GM23338 (cell line): ENCODE measurements at regions not wholly inside any gene's neighbourhood (a gene's known extent, or its start where the extent isn't known, plus 50 kb on each side); places are given as distances from the start of the nearest gene placed in this dataset.

ENCODE experiments used
- ATAC-seq: fragments of 200-7000 bp; cut with Tn5 transposase; 3 replicates; pipeline ENCODE4 v1.9.1; 2020
- DNase-seq: peaks from one replicate; pipeline ENCODE4 v3.0.0-alpha.2; 2015; ENCODE audit warnings: low spot score
- H2AFZ ChIP-seq: fragments of 200-600 bp; sonication (generic); 2 replicates; pipeline ENCODE4 v1.8.0; 2016; ENCODE audit warnings: antibody characterized with exemption, mild to moderate bottlenecking, moderate library complexity
- H3F3A ChIP-seq: fragments of 200-600 bp; sonication (generic); replicated peaks from 2 replicates; pipeline ENCODE4 v1.8.0; 2017; ENCODE audit warnings: antibody characterized with exemption, mixed run types, low read depth
- H3K27ac ChIP-seq: fragments of 200-600 bp; sonication (generic); 2 replicates; pipeline ENCODE4 v1.6.1; 2016; ENCODE audit warnings: low read depth
- H3K27me3 ChIP-seq: fragments of 200-600 bp; sonication (generic); 2 replicates; pipeline ENCODE4 v1.8.0; 2016; ENCODE audit warnings: mild to moderate bottlenecking, mixed run types, moderate library complexity; ENCODE audit not compliant: insufficient read depth
- H3K36me3 ChIP-seq: fragments of 200-600 bp; sonication (generic); 2 replicates; pipeline ENCODE4 v1.8.0; 2016; ENCODE audit warnings: mild to moderate bottlenecking; ENCODE audit not compliant: insufficient read depth
- H3K4me1 ChIP-seq: fragments of 200-600 bp; sonication (generic); 2 replicates; pipeline ENCODE4 v1.8.0; 2016; ENCODE audit warnings: mild to moderate bottlenecking, moderate library complexity; ENCODE audit not compliant: insufficient read depth
- H3K4me2 ChIP-seq: fragments of 200-600 bp; sonication (generic); 2 replicates; pipeline ENCODE4 v1.7.1; 2017; ENCODE audit warnings: mixed run types
- H3K4me3 ChIP-seq: fragments of 200-600 bp; sonication (generic); 2 replicates; pipeline ENCODE4 v1.6.1; 2016; ENCODE audit warnings: mixed run types
- H3K79me2 ChIP-seq: fragments of 200-600 bp; sonication (generic); replicated peaks from 2 replicates; pipeline ENCODE4 v1.8.0; 2017; ENCODE audit warnings: mild to moderate bottlenecking; ENCODE audit not compliant: insufficient read depth
- H3K9me2 ChIP-seq: fragments of 200-600 bp; sonication (generic); 2 replicates; pipeline ENCODE4 v1.8.0; 2017; ENCODE audit not compliant: insufficient read depth
- H4K20me1 ChIP-seq: fragments of 200-600 bp; sonication (generic); replicated peaks from 2 replicates; pipeline ENCODE4 v1.8.0; 2017; ENCODE audit warnings: mild to moderate bottlenecking; ENCODE audit not compliant: insufficient read depth
- H3K27ac Mint-ChIP-seq: 2 replicates; pipeline ENCODE4 v1.8.0; 2020; ENCODE audit warnings: inconsistent platforms, mild to moderate bottlenecking, moderate library complexity, mixed read lengths
- H3K27me3 Mint-ChIP-seq: 3 replicates; pipeline ENCODE4 v1.8.0; 2022; ENCODE audit warnings: low read depth, mild to moderate bottlenecking, moderate library complexity, mixed read lengths, inconsistent platforms; ENCODE audit not compliant: insufficient read depth, poor library complexity
- H3K36me3 Mint-ChIP-seq: 3 replicates; pipeline ENCODE4 v1.8.0; 2021; ENCODE audit warnings: low read depth, mild to moderate bottlenecking, inconsistent platforms, moderate library complexity, mixed read lengths
- H3K4me1 Mint-ChIP-seq: 3 replicates; pipeline ENCODE4 v1.8.0; 2020; ENCODE audit warnings: mild to moderate bottlenecking, inconsistent platforms, mixed read lengths
- H3K4me3 Mint-ChIP-seq: 3 replicates; pipeline ENCODE4 v1.8.0; 2021; ENCODE audit warnings: moderate library complexity, mild to moderate bottlenecking, inconsistent platforms, mixed read lengths
- H3K9me3 Mint-ChIP-seq: 3 replicates; pipeline ENCODE4 v1.8.0; 2020; ENCODE audit warnings: moderate library complexity, mild to moderate bottlenecking, inconsistent platforms, mixed read lengths
- CREB1 ChIP-seq: fragments of 250-450 bp; sonication (Bioruptor Pico); IDR thresholded peaks from 2 replicates; pipeline ENCODE4 v1.5.0; 2020; ENCODE audit warnings: low read depth, mild to moderate bottlenecking, moderate library complexity
- EZH2 ChIP-seq: fragments of 200-600 bp; sonication (generic); IDR thresholded peaks from one replicate; pipeline ENCODE4 v1.8.0; 2017; ENCODE audit warnings: antibody characterized with exemption, mild to moderate bottlenecking, low read depth; ENCODE audit not compliant: unreplicated experiment
- EZH2phosphoT487 ChIP-seq: fragments of 200-600 bp; sonication (generic); IDR thresholded peaks from one replicate; pipeline ENCODE4 v1.8.1; 2018; ENCODE audit warnings: antibody characterized with exemption; ENCODE audit not compliant: unreplicated experiment
- JUNB ChIP-seq: IDR thresholded peaks from one replicate; pipeline ENCODE4 v1.6.1; 2016; ENCODE audit warnings: antibody characterized with exemption; ENCODE audit not compliant: unreplicated experiment
- NANOG ChIP-seq: IDR thresholded peaks from 2 replicates; pipeline ENCODE4 v1.6.1; 2016; ENCODE audit warnings: antibody characterized with exemption, borderline replicate concordance
- POLR2AphosphoS5 ChIP-seq: IDR thresholded peaks from 2 replicates; pipeline ENCODE4 v1.6.1; 2016; ENCODE audit warnings: antibody characterized with exemption, low read depth
- STAT1 ChIP-seq: IDR thresholded peaks from one replicate; pipeline ENCODE4 v1.6.1; 2016; ENCODE audit warnings: antibody characterized with exemption; ENCODE audit not compliant: unreplicated experiment
- ZNF114 ChIP-seq: fragments of 250-450 bp; sonication (Bioruptor Pico); IDR thresholded peaks from 2 replicates; pipeline ENCODE4 v1.5.0; 2020; ENCODE audit warnings: mild to moderate bottlenecking, moderate library complexity
- ZNF331 ChIP-seq: fragments of 250-450 bp; sonication (Bioruptor Pico); IDR thresholded peaks from 2 replicates; pipeline ENCODE4 v1.5.0; 2020; ENCODE audit warnings: low read depth, mild to moderate bottlenecking, moderate library complexity
- TF ChIP-seq, protein P1 (sequence below): IDR thresholded peaks from 2 replicates; pipeline ENCODE4 v1.6.1; 2016; ENCODE audit warnings: antibody characterized with exemption
- TF ChIP-seq, protein P2 (sequence below), 2 experiments: fragments of 200-600 bp in 1 of 2; sonication (generic) in 1 of 2; conservative IDR thresholded peaks; 2 replicates each; pipeline versions ENCODE4 v1.5.1 to v1.6.1; 2016 to 2017; ENCODE audit warnings: antibody characterized with exemption in 2 of 2, low read depth in 2 of 2, mild to moderate bottlenecking in 2 of 2, moderate library complexity in 1 of 2

DNA sequence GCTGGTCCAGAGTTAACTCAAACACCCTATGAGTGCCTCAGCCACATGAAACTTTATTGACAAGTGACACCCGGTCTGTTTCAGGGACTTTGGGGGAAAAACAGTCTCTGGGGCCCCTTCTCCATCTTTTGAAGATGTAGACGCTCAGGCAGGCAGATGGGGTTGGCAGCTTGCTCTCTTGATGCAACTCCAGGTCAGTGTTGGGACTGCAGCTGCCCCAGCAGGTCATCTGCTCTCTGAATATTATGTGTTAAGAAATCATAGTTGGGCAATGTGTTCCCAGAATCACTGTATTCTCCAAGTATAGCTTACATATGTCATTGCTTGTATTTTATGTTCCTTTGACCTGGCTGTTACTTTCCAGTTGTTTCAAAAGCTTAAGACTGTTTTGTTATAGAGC, 544.9 kb upstream of the MGMT start (continued):
- TF ChIP-seq, protein P1, sequence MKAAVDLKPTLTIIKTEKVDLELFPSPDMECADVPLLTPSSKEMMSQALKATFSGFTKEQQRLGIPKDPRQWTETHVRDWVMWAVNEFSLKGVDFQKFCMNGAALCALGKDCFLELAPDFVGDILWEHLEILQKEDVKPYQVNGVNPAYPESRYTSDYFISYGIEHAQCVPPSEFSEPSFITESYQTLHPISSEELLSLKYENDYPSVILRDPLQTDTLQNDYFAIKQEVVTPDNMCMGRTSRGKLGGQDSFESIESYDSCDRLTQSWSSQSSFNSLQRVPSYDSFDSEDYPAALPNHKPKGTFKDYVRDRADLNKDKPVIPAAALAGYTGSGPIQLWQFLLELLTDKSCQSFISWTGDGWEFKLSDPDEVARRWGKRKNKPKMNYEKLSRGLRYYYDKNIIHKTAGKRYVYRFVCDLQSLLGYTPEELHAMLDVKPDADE, result no peak

DNA sequence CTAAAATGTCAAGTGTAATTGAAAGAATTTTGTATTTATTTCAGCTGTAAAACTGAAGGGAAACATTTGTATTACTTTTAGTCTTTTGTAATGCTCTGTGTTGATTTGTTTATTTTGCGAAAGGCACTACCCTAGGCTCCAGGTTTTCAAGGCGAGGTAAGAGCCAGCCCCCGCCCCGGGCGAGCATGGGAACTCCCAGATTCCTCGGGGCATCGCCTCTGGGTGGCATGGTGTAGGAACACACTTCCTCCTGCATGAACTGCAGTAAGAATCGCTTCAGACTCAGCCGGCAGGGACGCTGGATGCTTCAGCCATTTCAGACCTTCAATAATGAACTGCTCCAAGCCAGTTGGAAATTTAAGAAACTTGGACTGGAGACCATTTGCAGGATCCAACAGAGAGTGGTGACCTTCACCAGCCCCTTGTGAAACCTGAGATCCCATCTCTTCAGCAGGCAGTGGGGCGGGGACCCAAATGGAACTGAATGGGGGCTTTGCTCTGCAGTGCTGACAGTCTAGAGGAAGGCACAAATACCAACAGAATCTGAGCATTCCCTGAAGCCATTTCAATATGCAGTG, 544.3 kb upstream of the MGMT start:
- no peak for TF ChIP-seq STAT1
- TF ChIP-seq, protein P2, sequence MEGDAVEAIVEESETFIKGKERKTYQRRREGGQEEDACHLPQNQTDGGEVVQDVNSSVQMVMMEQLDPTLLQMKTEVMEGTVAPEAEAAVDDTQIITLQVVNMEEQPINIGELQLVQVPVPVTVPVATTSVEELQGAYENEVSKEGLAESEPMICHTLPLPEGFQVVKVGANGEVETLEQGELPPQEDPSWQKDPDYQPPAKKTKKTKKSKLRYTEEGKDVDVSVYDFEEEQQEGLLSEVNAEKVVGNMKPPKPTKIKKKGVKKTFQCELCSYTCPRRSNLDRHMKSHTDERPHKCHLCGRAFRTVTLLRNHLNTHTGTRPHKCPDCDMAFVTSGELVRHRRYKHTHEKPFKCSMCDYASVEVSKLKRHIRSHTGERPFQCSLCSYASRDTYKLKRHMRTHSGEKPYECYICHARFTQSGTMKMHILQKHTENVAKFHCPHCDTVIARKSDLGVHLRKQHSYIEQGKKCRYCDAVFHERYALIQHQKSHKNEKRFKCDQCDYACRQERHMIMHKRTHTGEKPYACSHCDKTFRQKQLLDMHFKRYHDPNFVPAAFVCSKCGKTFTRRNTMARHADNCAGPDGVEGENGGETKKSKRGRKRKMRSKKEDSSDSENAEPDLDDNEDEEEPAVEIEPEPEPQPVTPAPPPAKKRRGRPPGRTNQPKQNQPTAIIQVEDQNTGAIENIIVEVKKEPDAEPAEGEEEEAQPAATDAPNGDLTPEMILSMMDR (conservative IDR thresholded peaks at IDR 0.05; ENCODE audit: low read depth in 2 of 2), result 0 out of 4 replicates have a peak, but pooled peaks of 1 of the 2 experiments have one; percentile 3
- no peak for TF ChIP-seq EZH2phosphoT487
- Histone ChIP-seq H3F3A (no peaks in the 10 kb centered on the region), H3K4me2 (no peak overlapping the region), H3K9me2 (no peaks in the 10 kb centered on the region), H3K36me3 (no peaks in the 10 kb centered on the region), H3K27ac (no peak overlapping the region), H4K20me1 (no peaks in the 10 kb centered on the region), H3K4me3 (no peak overlapping the region), H2AFZ (0 out of 2 replicates have a peak overlapping the region, but pooled peaks have one; percentile 28), H3K79me2 (no peaks in the 10 kb centered on the region), H3K4me1 (no peaks in the 10 kb centered on the region), H3K27me3 (no peaks in the 10 kb centered on the region)
- no peak for DNase-seq
- peak; percentile 66 for ATAC-seq
- Mint-ChIP-seq H3K27ac (no peak overlapping the region), H3K27me3 (peaks cover 2% of the 10 kb centered on the region), H3K9me3 (no peaks in the 10 kb centered on the region), H3K4me1 (no peaks in the 10 kb centered on the region), H3K36me3 (no peaks in the 10 kb centered on the region), H3K4me3 (no peak overlapping the region)

DNA sequence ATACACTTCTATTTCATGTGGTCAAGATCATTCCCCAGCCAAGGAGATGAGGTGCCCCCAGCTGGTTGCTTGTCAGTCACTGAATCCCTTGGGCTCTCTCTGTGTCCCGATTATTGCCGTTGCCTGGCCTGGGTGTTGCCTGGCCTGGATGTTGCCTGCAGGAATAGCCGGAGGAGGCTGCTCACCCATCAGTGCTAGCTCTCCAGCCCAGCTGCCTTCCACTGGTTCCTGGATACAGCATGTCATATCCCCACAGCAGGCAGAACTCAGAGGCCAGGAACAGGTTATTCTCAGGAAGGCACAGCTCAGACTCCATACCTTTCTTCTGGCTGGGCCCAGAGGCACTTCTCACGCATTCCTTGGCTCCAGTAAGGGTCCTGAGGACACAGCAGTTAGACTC, 542.1 kb upstream of the MGMT start:
- Histone ChIP-seq H3F3A (no peaks in the 10 kb centered on the region), H3K79me2 (no peaks in the 10 kb centered on the region), H3K36me3 (no peaks in the 10 kb centered on the region), H2AFZ (no peak overlapping the region), H3K4me2 (no peak overlapping the region), H3K4me3 (no peak overlapping the region), H3K27ac (no peak overlapping the region), H3K9me2 (no peaks in the 10 kb centered on the region), H3K27me3 (no peaks in the 10 kb centered on the region), H3K4me1 (no peaks in the 10 kb centered on the region), H4K20me1 (no peaks in the 10 kb centered on the region)
- Mint-ChIP-seq H3K36me3 (no peaks in the 10 kb centered on the region), H3K27me3 (peaks cover 4% of the 10 kb centered on the region), H3K27ac (no peak overlapping the region), H3K9me3 (no peaks in the 10 kb centered on the region), H3K4me1 (peaks cover 6% of the 10 kb centered on the region), H3K4me3 (no peak overlapping the region)
- TF ChIP-seq CREB1, result no peak
- no peak for TF ChIP-seq EZH2phosphoT487
- no peak for TF ChIP-seq EZH2
- no peak for TF ChIP-seq JUNB
- TF ChIP-seq ZNF331, result no peak
- TF ChIP-seq POLR2AphosphoS5, result no peak
- TF ChIP-seq, protein P1, result no peak
- TF ChIP-seq ZNF114, result no peak
- TF ChIP-seq, protein P2 (conservative IDR thresholded peaks at IDR 0.05; ENCODE audit: low read depth in 2 of 2), result no peak
- no peak for TF ChIP-seq STAT1
- TF ChIP-seq NANOG, result no peak
- DNase-seq (no peak), ATAC-seq (no peak)
